GM19023 (cell line): ENCODE measurements at regions not wholly inside any gene's neighbourhood (a gene's known extent, or its start where the extent isn't known, plus 50 kb on each side); places are given as distances from the start of the nearest gene placed in this dataset.
"Not testable (repeated sequence)": the region's sequence is repeated elsewhere in the genome, so short reads cannot be mapped to it uniquely, and the experiment has no call there.

Experiments used
- ATAC-seq: cut with Tn5 transposase; IDR thresholded peaks from one replicate; pipeline ENCODE4 v1.9.1; 2021; ENCODE audit warnings: mild to moderate bottlenecking, moderate library complexity; ENCODE audit not compliant: unreplicated experiment

DNA sequence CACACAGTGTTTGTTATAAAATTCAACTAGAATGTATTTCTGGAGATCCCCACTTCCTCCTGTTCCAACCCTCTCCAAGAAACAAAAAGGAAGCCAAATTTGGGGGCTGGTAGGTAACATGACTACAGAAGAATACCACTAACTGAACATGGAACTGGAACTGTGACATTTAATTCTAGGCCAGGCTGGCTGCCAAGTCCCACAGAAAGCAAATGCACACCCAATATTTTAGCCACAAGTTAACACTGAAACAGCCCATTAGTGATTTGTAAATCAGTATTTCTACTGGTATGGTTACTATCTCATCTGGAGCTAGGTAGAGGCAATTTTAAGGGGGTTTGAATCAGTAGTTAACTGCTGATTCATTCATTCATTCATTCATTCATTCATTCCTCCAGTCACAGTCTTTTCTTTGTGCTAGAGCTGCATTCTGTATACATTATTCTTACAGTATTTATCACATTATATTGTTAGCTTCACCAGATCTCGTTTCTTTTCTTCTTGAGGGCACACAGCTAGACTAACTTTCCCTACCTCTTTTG lies 131.7 kb upstream of the GDNF start:
- ATAC-seq: no peak

DNA sequence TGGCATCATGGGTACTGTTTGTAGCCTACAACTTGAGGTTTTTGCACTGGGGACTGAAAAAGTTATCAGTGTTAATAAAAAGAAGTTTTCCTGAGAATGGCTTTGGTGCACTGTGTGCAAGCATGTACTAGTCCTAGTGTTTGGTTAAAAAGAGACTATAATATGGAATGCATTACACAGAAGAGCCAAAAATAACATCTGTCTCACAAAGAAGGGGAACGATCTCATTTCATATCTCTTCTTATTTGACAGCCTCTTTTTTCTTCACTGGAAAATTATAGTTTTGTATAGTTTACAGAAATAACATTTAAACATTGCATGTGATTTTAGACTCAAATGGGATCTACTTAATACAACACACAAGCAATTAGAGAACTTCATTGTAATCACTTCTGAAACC lies 127.0 kb upstream of the GDNF start:
- ATAC-seq: no peak

GRCh38 chr5:37966291-37966690 lies 126.5 kb upstream of the GDNF start:
- ATAC-seq: no peak

- ATAC-seq: no peak
Observed at GRCh38 chr5:37962389-37962788, 122.5 kb upstream of the GDNF start.

DNA sequence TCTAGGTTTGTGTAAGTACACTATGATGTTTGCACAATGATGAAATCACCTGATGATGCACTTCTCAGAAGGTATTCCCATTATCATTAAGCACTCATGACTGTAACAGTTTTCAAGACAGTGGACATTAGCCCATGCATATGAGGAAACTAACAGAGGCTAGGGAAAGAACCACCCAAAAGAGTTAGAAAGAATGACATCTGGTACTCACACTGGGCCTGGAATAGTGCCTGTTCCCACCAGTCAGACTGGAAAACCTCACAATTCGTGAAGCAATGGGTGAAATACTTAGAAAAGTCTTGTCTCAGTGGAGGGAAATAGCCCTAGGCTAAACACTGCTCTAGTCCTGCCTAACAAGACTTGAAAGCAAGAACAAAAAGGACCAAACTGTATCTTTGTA lies 117.4 kb upstream of the GDNF start:
- ATAC-seq: no peak

- no peak for ATAC-seq
Observed at GRCh38 chr5:37955748-37956147, 115.9 kb upstream of the GDNF start.

GRCh38 chr5:37954561-37954960 lies 114.7 kb upstream of the GDNF start:
- no peak for ATAC-seq

GRCh38 chr5:37951946-37952721 lies 112.3 kb upstream of the GDNF start:
- no peak for ATAC-seq

DNA sequence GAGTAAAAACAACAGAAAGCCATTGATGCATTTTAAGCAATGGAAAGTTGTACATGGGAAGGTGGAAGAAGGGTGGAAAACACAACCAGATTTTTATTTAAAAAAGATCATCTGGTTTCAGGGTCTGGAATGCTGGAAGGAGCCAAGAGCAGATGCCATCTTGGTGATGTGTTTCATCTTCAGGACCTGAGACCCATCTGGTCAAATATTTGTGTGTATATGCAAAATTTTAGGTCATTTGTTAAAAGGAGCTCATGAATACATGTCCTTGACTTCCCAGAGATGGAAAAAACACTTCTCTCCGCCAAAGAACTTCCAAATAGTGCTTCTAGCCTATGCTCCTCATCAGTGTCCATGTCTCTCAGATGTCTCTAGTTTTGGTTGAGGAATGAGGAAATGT lies 110.6 kb upstream of the GDNF start:
- ATAC-seq: no peak

DNA sequence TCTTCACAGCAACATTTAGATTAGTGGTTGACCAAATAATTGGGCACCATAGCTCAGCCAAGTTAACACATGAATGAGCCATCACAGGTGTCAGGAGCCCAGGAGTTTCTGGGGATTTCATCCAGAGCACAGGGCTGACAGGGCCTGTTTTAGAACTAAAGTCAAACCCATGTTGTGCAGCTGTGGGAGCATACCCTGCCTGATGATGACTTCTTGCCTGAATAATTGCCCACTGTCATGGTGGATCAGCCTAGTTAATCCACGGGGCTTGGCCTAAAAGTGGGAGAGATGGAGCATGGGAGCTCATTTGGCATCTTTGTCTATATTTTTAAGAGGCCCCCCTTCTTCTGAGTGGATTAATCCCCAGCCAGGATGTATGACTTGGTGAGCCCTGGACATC lies 105.6 kb upstream of the GDNF start:
- ATAC-seq: no peak

GRCh38 chr5:37943136-37943535 lies 103.3 kb upstream of the GDNF start:
- not testable (repeated sequence) for ATAC-seq

GRCh38 chr5:37940931-37941623 lies 101.2 kb upstream of the GDNF start:
- ATAC-seq: no peak

GRCh38 chr5:37938861-37939260 lies 99.0 kb upstream of the GDNF start:
- ATAC-seq: no peak

GRCh38 chr5:37938076-37938852 lies 98.4 kb upstream of the GDNF start:
- no peak for ATAC-seq

DNA sequence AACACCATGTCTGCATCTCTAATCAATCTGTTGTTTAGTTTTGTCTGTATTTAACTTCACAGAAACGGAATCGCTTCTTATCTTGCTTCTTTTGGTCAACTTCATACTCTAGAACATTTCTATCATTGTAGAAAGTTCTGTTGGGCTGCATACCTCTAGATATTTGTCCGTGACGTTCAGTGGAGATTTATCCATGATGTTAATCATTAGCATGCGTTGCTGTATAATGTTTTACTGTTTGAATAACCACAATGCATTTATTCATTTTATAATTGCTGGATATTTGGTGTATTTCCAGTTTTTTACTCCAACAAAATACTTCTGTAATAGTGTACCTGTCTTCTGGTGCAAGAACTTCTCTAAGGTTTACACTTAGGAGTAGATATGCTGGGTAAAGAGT lies 96.2 kb upstream of the GDNF start:
- ATAC-seq: no peak

GRCh38 chr5:37933576-37933975 lies 93.7 kb upstream of the GDNF start:
- ATAC-seq: no peak

DNA sequence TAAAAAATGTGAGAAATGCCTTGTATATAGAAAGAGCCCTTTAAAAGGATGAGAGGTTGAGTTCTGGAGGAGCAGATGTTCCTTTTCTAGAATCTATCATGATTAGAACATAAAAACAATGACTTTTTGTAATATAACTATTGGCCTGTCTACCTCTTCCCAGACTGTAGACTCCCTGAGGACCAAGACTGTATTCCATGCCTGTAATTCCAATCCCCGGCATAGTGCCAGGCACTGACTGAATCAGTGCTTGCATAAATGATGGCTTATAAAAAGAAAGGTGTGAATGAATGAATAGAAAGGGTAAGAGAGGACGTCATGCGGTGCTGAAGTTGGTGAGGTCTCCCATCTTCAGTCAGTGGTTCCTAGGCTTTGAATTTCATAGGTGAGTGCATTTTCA lies 92.6 kb upstream of the GDNF start:
- ATAC-seq: no peak

- ATAC-seq: no peak
Observed at GRCh38 chr5:37931541-37931940, 91.7 kb upstream of the GDNF start.

GRCh38 chr5:37930350-37930749 lies 90.5 kb upstream of the GDNF start:
- ATAC-seq: no peak

DNA sequence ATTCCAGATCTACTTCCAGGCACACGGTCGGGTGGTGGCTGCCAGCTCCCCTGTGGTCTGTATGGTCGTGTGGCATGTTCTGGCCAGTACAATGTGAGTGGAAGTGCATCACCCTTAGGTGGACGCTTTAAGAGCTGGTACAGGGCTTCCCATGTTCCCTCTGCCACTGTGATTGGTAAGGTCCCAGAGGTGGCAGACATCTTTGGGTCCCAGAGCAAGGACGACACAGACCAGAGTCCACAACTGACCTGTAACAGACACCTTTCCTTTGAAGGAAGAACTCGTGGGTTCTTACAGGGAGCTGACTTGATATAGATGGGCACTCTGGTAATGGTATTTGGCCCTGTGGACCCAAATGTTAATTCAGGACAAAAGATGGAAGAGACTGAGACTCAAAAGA lies 90.0 kb upstream of the GDNF start:
- no peak for ATAC-seq

DNA sequence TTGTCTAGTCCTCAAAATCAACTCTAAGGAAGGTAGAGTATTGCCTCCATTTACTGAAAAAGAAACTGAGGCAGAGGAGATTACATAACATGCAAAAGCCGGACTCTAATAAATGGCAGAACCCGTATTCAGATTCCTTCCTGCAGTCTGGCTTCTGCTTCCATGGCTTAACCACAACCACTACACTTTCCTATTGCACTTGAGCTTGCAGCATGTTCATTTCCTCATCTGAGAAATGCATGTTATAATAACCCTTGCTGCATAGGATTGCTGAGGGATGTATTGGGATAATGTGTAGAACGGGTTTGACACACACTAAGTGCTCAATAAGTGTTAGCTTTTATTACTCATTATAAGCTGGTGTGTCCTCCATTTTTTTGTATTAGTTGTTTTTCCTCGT lies 87.9 kb upstream of the GDNF start:
- ATAC-seq: not testable (repeated sequence)

DNA sequence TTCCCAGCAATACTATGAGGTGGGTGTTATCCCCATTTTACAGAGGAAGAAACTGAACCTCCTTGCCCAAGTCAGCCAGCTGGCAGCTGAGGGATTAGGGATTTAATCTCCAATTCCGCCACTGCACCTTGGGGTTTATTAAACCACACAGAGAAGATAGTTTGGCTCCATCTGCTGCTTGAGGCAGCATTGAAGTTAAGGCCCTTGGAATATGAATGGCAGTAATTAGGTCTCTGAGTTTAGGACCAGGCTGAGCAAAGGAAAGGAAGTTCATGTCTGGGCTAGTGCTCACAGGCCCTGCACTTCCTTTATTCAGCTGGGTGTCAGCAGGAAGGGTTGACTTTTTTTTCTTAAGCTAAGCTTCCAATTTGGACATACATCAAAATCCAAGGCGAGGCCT lies 86.9 kb upstream of the GDNF start:
- ATAC-seq: no peak
